A549 (cell line): ENCODE measurements at regions not wholly inside any gene's neighbourhood (a gene's known extent, or its start where the extent isn't known, plus 50 kb on each side); places are given as distances from the start of the nearest gene placed in this dataset.

Source experiments
- EP300 ChIP-seq, 2 experiments: fragments of >200 bp; sonication (Bioruptor Twin); formaldehyde crosslinking; IDR thresholded peaks; 2 replicates in 1 of 2; 3 replicates in 1 of 2; pipeline ENCODE4 v1.6.1; 2016 to 2017
- ESRRA ChIP-seq: fragments of 150-350 bp; IDR thresholded peaks from 2 replicates; pipeline ENCODE4 v1.6.1; 2014; ENCODE audit warnings: mild to moderate bottlenecking, low read length, borderline replicate concordance
- FOXS1 ChIP-seq: fragments of 250-450 bp; sonication (Bioruptor Pico); IDR thresholded peaks from 2 replicates; pipeline ENCODE4 v1.5.0; 2020; ENCODE audit warnings: mild to moderate bottlenecking, moderate library complexity
- HDAC2 ChIP-seq: fragments of 200-600 bp; sonication (generic); IDR thresholded peaks from 2 replicates; pipeline ENCODE4 v1.6.1; 2016
- JUN ChIP-seq, 2 experiments: fragments of >200 bp; sonication (Bioruptor Twin); formaldehyde crosslinking; IDR thresholded peaks; 2 replicates in 1 of 2; 3 replicates in 1 of 2; pipeline ENCODE4 v1.6.1; 2016 to 2017
- KDM5A ChIP-seq: fragments of 200-600 bp; sonication (generic); IDR thresholded peaks from 2 replicates; pipeline ENCODE4 v1.6.1; 2016; ENCODE audit warnings: antibody characterized with exemption, mild to moderate bottlenecking
- NFE2L2 ChIP-seq: fragments of 150-350 bp; conservative IDR thresholded peaks from 2 replicates; pipeline ENCODE4 v1.6.1; 2014; ENCODE audit warnings: low read length
- POLR2A ChIP-seq: IDR thresholded peaks from 2 replicates; pipeline ENCODE4 v1.6.1; 2012; ENCODE audit warnings: mild to moderate bottlenecking, low read length
- SMC3 ChIP-seq: fragments of >200 bp; sonication (Bioruptor Twin); formaldehyde crosslinking; IDR thresholded peaks from 3 replicates; pipeline ENCODE4 v1.6.1; 2018; ENCODE audit warnings: inconsistent platforms
- TF ChIP-seq, protein P1 (sequence below): fragments of 200-600 bp; sonication (generic); IDR thresholded peaks from 2 replicates; pipeline ENCODE4 v1.6.1; 2016; ENCODE audit warnings: antibody characterized with exemption, mild to moderate bottlenecking, moderate library complexity
- TF ChIP-seq, protein P2 (sequence below): fragments of >200 bp; sonication (Bioruptor Twin); formaldehyde crosslinking; IDR thresholded peaks from 3 replicates; pipeline ENCODE4 v1.5.1; 2016

- TF ChIP-seq, protein P1, sequence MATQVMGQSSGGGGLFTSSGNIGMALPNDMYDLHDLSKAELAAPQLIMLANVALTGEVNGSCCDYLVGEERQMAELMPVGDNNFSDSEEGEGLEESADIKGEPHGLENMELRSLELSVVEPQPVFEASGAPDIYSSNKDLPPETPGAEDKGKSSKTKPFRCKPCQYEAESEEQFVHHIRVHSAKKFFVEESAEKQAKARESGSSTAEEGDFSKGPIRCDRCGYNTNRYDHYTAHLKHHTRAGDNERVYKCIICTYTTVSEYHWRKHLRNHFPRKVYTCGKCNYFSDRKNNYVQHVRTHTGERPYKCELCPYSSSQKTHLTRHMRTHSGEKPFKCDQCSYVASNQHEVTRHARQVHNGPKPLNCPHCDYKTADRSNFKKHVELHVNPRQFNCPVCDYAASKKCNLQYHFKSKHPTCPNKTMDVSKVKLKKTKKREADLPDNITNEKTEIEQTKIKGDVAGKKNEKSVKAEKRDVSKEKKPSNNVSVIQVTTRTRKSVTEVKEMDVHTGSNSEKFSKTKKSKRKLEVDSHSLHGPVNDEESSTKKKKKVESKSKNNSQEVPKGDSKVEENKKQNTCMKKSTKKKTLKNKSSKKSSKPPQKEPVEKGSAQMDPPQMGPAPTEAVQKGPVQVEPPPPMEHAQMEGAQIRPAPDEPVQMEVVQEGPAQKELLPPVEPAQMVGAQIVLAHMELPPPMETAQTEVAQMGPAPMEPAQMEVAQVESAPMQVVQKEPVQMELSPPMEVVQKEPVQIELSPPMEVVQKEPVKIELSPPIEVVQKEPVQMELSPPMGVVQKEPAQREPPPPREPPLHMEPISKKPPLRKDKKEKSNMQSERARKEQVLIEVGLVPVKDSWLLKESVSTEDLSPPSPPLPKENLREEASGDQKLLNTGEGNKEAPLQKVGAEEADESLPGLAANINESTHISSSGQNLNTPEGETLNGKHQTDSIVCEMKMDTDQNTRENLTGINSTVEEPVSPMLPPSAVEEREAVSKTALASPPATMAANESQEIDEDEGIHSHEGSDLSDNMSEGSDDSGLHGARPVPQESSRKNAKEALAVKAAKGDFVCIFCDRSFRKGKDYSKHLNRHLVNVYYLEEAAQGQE, result no peak
- TF ChIP-seq JUN (IDR thresholded peaks at IDR 0.05), result no peak
- no peak for TF ChIP-seq HDAC2
- TF ChIP-seq, protein P2, sequence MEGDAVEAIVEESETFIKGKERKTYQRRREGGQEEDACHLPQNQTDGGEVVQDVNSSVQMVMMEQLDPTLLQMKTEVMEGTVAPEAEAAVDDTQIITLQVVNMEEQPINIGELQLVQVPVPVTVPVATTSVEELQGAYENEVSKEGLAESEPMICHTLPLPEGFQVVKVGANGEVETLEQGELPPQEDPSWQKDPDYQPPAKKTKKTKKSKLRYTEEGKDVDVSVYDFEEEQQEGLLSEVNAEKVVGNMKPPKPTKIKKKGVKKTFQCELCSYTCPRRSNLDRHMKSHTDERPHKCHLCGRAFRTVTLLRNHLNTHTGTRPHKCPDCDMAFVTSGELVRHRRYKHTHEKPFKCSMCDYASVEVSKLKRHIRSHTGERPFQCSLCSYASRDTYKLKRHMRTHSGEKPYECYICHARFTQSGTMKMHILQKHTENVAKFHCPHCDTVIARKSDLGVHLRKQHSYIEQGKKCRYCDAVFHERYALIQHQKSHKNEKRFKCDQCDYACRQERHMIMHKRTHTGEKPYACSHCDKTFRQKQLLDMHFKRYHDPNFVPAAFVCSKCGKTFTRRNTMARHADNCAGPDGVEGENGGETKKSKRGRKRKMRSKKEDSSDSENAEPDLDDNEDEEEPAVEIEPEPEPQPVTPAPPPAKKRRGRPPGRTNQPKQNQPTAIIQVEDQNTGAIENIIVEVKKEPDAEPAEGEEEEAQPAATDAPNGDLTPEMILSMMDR, result no peak
- no peak for TF ChIP-seq POLR2A
- no peak for TF ChIP-seq FOXS1 (CRISPR knock-in tag)
- no peak for TF ChIP-seq SMC3
- TF ChIP-seq EP300 (IDR thresholded peaks at IDR 0.05), result no peak
- TF ChIP-seq KDM5A, result no peak
- TF ChIP-seq ESRRA, result no peak
- no peak for TF ChIP-seq NFE2L2
These were observed 668.2 kb upstream of the IGFBP3 start for GRCh38 chr7:46589286-46589685.
